ENCODE measurements at regions not wholly inside any gene's neighbourhood (a gene's known extent, or its start where the extent isn't known, plus 50 kb on each side); places are given as distances from the start of the nearest gene placed in this dataset.
A peak's percentile ranks its signal among the peaks of the same experiment; 100 is the strongest.

GRCh38 chr15:93706495-93707292 is 524.7 kb upstream of the MCTP2 start:
- no peak for DNase-seq

DNA sequence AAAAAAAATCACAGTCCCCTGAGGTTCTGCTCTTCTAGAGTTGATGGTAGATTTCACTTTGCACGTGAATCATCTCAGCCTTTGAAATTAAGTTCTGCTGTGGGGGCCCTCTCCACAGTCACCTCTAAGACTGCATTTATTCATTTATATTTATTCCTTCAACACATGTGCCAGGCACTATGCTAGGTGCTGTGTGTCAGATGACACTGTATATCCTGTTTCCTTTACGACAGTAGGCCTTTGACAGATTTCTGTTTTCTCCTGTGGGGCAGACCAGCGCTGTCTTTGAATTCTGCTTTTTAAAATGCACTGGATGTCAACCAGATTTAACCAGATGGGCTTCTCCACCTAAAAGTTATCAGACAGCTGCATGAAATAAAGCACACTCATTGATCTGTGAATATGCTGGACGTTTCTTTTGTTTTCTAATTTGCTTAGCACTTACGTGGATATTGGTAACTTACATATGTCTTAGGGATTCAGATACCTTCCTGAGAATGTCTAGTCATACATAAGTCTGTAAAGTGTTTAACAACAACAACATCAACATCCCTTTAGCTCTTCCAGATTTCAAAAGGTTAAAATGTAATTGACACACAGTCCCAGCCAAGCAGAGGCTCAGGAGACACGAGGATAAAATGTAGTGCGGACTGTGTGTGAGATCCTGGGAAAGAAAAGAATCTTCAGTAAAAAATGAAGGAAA is 525.5 kb upstream of the MCTP2 start:
- DNase-seq = no peak

- DNase-seq = peak; percentile 44 to 49
Measured at GRCh38 chr15:93703092-93703739, 528.1 kb upstream of the MCTP2 start.

DNA sequence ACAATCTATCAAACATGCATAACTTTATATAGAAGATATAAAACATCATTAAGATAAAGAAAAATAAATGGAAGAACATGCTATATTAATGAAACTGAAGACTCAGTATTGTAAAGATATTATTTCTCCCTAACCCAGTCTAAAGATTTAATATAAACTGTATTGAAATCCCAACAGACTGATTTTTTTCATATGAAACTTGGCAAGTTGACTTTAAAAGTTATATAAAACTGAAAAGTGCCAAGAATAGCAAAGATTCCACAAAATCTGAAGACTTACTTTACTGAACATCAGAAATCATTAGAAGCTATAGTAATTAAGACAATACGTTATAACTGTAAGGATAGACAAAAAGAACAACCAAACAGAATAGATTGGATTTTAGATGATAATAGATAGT is 531.3 kb upstream of the MCTP2 start:
- DNase-seq = no peak

DNA sequence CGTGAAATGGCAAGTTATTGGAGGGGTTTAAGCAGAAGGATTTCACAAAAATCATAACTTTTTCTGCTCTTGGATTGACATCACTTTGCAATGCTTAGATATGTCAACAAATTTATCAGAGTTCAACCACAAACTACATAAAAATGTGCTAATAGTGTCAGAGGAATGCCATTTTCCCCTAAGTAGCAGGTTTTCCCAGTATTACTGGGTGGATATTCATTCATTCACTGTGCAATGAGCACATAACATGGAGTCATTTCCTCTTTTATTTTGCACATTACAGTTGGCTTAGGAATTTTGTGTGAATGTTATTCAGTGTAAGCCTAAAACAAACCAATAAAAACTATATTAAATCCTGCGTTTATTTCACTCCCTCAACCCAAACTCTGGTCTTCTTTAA is 537.3 kb upstream of the MCTP2 start:
- no peak for DNase-seq

- no peak for DNase-seq
Measured at GRCh38 chr15:93683651-93684050, 547.7 kb upstream of the MCTP2 start.

GRCh38 chr15:93671387-93671943 is 559.9 kb upstream of the MCTP2 start:
- DNase-seq = no peak

DNA sequence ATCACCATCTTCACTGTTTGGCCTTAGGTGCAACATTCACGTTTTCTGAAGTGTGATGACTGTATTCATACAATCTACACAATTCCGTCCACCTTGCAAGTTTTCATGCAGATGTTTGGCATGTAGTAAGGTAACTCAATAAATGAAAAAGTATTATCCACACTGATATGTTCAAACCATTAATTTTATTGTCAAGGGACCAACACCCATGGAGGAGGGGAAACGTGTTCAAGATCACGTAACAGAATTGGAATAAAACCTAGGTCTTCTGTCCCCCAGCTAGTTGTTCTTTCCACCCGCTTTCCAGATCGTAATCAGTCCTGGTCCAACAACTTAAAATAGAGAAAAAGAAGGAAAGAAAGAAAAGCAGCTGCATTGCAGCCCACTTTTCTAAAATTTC is 560.4 kb upstream of the MCTP2 start:
- DNase-seq = no peak

GRCh38 chr15:93664213-93664956 is 567.0 kb upstream of the MCTP2 start:
- DNase-seq = peak; percentile 67 to 86

DNA sequence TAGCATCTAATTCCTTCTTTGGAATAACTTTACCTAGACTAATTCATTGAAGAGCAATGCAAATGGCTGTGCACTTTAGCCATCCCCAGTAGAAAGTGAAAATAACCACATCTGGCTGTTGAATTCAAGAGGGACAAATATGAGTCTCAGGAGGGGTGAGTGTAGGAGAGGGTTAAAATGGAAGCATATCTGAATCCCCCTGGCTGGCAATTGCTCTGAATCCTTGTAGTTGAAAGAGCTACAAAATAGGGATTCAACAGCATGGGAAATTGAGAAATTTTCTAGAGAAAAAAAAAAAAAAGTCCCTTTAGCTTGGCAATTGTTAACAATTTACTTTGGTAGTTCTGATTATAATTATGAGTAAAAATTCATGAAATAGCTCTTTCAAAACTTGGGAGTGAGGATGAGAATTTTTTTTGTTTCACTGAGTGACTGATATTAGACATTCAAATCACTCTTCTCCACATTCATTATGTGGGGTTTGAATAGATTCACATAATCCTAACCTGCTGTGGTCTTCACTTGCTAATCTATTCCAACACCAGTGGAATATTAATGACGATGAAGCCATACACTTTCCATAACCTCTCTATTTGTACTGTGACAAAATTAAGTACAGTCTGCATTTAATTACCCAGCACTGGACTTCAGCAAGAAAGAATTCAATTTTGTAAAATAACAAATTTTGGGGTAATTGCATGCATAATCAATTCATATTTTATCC is 569.0 kb upstream of the MCTP2 start:
- DNase-seq = no peak

GRCh38 chr15:93658026-93658816 is 569.2 kb upstream of the RGMA start:
- DNase-seq = no peak

GRCh38 chr15:93656041-93656440 is 567.0 kb upstream of the RGMA start:
- DNase-seq = no peak

DNA sequence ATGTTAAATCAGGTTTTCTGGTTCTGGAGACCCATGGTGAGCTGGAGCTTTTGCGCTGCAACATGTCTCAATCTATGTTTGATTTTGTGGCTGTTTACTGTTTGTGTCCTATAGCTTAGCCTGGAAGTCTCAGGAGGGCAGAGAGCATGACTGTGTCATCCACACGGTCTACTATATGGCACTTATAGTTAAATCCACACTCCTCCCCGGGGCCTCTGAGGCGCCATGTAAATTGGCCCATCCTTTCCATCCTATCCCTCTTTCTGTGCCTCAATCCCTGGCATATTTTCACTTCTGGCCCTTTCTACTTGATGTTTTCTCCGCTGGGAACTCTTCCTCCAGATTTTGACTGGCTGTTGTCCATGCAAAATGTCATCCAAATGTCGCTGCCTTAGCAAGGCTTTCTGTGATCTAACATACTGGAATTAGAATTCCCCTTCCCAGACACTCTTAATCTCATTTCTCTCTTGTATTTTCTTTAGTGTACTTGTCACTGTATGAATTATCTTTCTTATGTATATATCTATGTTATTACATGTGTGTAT is 560.8 kb upstream of the RGMA start:
- DNase-seq = no peak

GRCh38 chr15:93646193-93646592 is 557.2 kb upstream of the RGMA start:
- no peak for DNase-seq

DNA sequence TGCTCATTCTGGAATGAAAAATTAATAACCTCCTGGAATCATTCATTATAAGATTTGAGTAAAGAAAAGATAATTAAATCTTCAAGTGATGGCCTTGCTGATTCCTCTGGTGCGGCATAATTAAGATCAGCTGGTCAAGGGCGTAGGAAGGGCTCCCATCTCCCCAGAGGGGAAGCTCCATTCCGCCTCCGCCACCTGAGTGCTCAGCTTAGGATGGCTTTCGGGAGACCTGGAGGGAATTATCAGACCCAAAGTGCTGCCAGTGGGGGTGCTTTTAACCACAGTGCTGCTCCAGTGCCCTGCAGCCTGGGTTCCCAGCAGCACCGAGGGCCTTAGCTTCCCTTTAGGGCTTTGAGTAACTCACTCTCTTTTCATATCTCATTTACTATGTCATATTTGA is 556.6 kb upstream of the RGMA start:
- no peak for DNase-seq

GRCh38 chr15:93644595-93644994 is 555.6 kb upstream of the RGMA start:
- DNase-seq = no peak

GRCh38 chr15:93640411-93640962 is 551.5 kb upstream of the RGMA start:
- DNase-seq = peak in 1 of 2 experiments; percentile 67

- DNase-seq = no peak
Measured at GRCh38 chr15:93631958-93632618, 543.1 kb upstream of the RGMA start.

GRCh38 chr15:93619597-93619996 is 530.6 kb upstream of the RGMA start:
- DNase-seq = no peak

GRCh38 chr15:93617443-93617842 is 528.4 kb upstream of the RGMA start:
- DNase-seq = peak in 1 of 2 experiments; percentile 38
